Psoas muscle (tissue), 7 donors: ENCODE measurements at regions not wholly inside any gene's neighbourhood (a gene's known extent, or its start where the extent isn't known, plus 50 kb on each side); places are given as distances from the start of the nearest gene placed in this dataset.

Experiments used
- ATAC-seq, 4 donors: fragments of 200-7000 bp; cut with Tn5 transposase; one replicate each; pipeline ENCODE4 v1.9.1; 2020; ENCODE audit warnings: moderate library complexity in 3 of 4, mild to moderate bottlenecking in 2 of 4
- DNase-seq, 2 donors: peaks; one replicate each; pipeline ENCODE4 v3.0.0-alpha.2; 2020
- H3K27ac ChIP-seq: fragments of 200-600 bp; one replicate; pipeline ENCODE4 v1.8.0; 2022
- H3K27me3 ChIP-seq, 3 donors: fragments of 200-600 bp in 1 of 3; one replicate each; pipeline versions ENCODE4 v1.6.1 to v1.8.0; 2013 to 2022; ENCODE audit warnings: low read length in 2 of 3, mild to moderate bottlenecking in 2 of 3, moderate library complexity in 1 of 3; ENCODE audit not compliant: insufficient read depth in 3 of 3
- H3K36me3 ChIP-seq, 2 donors: fragments of 200-600 bp in 1 of 2; one replicate each; pipeline versions ENCODE4 v1.6.1 to v1.8.0; 2013 to 2022; ENCODE audit warnings: low read depth in 1 of 2, mild to moderate bottlenecking in 1 of 2, moderate library complexity in 1 of 2; ENCODE audit not compliant: insufficient read depth in 1 of 2
- H3K4me1 ChIP-seq: fragments of 200-600 bp; one replicate; pipeline ENCODE4 v1.8.0; 2022
- H3K4me3 ChIP-seq: fragments of 200-600 bp; one replicate; pipeline ENCODE4 v1.8.0; 2022; ENCODE audit warnings: mild to moderate bottlenecking
- H3K9me3 ChIP-seq: fragments of 200-600 bp; one replicate; pipeline ENCODE4 v1.8.0; 2022
- WGBS, 3 donors: extraction: QIAGEN DNeasy Blood & Tissue Kit; methylation state at CpG; one replicate each; pipeline versions ENCODE4 v1.1.6 to v1.1.7; 2013; 5-methylcytosine and 5-hydroxymethylcytosine counted together
- intact Hi-C, 2 donors: fragments of 100-400 bp; cut with DNase I; formaldehyde crosslinking; loops; one replicate each; pipeline versions ENCODE4 v1.11.0 to v1.14.2; 2022
- TF ChIP-seq, protein P1 (sequence below): fragments of 200-600 bp; IDR thresholded peaks from one replicate; pipeline ENCODE4 v1.8.0; 2022; ENCODE audit warnings: antibody characterized with exemption
- donor health status: healthy with polysubstance abuse.
- donor health status: DM: no; HTN: no; CAD: no; lungs with moderate emphysema.
- donor health status: Bipolar disorder and iron deficiency.
- donor health status: healthy.
- donor health status: DM: yes; HTN: yes; CAD: no.
- donor health status: DM: no; HTN: no; CAD: no.
- donor health status: DM: yes; HTN: yes; CAD: no.

DNA sequence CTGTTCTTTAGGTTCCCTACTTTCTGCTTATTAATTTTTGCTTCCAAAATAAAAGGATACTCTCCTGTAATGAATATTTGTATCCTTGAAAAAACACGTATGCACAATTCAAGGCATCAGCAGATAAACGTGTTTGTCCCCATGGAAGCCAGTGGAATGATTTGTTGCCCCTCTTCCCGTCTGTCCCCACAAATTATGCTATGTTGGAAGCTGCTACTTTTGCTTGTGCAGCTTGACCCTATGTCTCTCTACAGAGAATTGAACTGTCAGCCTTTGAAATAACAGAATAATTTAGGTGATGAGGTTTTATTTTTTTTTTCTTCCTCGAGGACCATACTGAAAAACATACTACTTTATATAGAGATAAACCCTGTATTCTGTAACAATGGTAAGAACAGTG is 401.5 kb upstream of the GOLIM4 start:
- DNase-seq (no peak), ATAC-seq (no peak)
- 30 to 36% (median 32%) methylated on average over 4 of the region's 4 CpGs for WGBS, 3 donors
- Histone ChIP-seq H3K4me1 (no peaks in the 10 kb centered on the region), H3K27me3 (no peaks in the 10 kb centered on the region), H3K27ac (no peak overlapping the region), H3K9me3 (no peaks in the 10 kb centered on the region), H3K36me3 (no peaks in the 10 kb centered on the region), H3K4me3 (no peak overlapping the region)
- intact Hi-C loops: no loop called here
- TF ChIP-seq, protein P1, sequence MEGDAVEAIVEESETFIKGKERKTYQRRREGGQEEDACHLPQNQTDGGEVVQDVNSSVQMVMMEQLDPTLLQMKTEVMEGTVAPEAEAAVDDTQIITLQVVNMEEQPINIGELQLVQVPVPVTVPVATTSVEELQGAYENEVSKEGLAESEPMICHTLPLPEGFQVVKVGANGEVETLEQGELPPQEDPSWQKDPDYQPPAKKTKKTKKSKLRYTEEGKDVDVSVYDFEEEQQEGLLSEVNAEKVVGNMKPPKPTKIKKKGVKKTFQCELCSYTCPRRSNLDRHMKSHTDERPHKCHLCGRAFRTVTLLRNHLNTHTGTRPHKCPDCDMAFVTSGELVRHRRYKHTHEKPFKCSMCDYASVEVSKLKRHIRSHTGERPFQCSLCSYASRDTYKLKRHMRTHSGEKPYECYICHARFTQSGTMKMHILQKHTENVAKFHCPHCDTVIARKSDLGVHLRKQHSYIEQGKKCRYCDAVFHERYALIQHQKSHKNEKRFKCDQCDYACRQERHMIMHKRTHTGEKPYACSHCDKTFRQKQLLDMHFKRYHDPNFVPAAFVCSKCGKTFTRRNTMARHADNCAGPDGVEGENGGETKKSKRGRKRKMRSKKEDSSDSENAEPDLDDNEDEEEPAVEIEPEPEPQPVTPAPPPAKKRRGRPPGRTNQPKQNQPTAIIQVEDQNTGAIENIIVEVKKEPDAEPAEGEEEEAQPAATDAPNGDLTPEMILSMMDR: no peak

DNA sequence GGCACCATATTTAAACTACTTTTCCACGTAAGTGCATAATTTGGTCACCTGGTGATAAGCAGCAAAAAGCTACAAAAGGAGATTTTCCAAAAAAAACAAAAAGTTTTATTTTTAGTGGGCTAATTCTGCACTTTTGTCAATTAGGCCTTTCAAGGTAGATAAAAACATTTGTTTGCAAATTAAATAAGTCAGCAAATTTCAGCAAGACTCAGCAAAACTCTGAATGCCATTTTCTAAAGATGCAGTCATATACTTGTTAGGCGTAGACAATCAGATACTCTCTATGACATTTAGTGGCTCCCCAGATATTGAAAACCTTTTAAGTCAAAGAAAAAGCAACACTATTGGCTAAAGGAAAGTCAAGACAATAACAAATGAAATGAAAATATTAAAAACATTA is 400.2 kb upstream of the GOLIM4 start:
- ATAC-seq (no peak), DNase-seq (no peak)
- H3K36me3 ChIP-seq: no peaks in the 10 kb centered on the region
- WGBS, 3 donors: 82 to 91% (median 87%) methylated on average over 2 of the region's 2 CpGs
- no peaks in the 10 kb centered on the region for H3K4me1 ChIP-seq
- H3K27ac ChIP-seq: no peak overlapping the region
- intact Hi-C loops: no loop called here
- TF ChIP-seq, protein P1: no peak
- H3K4me3 ChIP-seq: no peak overlapping the region
- H3K9me3 ChIP-seq: no peaks in the 10 kb centered on the region
- H3K27me3 ChIP-seq: no peaks in the 10 kb centered on the region

DNA sequence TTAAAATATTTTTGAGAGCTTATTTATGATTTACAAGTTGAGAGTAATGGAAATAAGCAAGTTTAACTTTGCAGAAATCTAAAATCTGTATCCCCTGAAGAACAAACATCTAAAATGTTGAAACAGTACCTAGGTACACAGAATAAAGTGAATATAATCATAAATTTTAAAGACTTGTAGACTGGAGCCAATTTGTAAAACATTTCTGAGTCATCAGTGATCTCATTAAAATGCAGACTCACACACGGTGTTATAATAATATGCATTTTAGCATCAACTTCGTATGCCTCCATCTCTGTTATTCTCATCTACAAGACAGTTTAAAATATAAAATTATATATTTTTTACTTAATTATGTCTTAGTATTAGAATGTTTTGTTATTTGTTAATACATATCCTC is 399.5 kb upstream of the GOLIM4 start:
- intact Hi-C loops: no loop called here
- TF ChIP-seq, protein P1: no peak
- ATAC-seq (no peak), DNase-seq (no peak)
- Histone ChIP-seq H3K36me3 (no peaks in the 10 kb centered on the region), H3K9me3 (no peaks in the 10 kb centered on the region), H3K4me1 (no peaks in the 10 kb centered on the region), H3K27me3 (no peaks in the 10 kb centered on the region), H3K4me3 (no peak overlapping the region), H3K27ac (no peak overlapping the region)
- WGBS, 3 donors: 73 to 81% (median 78%) methylated on average over 2 of the region's 2 CpGs

DNA sequence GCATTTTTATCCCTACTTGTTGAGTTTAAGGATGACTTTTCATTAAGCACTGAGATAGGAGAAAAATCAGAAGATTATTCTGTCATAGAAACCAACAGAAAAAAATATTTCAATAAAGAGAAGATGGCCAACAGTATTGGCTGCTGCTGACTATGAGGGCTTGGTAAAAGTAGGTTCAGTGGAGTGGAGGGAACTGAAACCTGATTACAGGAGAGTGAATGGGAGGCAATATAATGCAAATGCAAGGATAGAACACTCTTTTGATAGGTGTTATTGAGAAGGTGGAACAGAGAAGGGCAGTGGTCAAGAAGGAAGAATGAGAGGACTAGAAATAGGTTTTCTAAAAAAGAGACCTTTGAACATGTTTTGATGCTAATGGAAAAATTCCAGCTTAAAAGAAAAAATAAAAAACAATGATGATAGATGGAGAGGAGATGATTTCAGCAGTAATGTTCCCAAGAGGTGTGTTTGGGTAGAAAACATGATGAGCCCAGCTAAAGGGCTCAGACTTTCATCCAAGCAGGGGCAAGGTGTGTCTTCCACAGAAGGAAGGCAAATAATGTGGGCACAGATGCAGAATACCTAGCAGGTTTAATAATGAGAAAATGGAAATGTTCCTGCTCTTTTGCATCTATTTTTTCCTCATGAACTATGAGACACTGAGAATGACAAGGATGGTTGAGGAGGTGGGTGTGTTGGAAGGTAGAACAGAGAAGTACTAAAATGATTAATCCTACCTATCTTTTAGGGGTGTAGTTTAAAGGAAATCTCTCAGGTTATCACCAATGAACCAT is 397.9 kb upstream of the GOLIM4 start:
- DNase-seq: no peak
- Histone ChIP-seq H3K36me3 (no peaks in the 10 kb centered on the region), H3K4me3 (no peak overlapping the region), H3K27ac (no peak overlapping the region), H3K27me3 (no peaks in the 10 kb centered on the region), H3K9me3 (no peaks in the 10 kb centered on the region), H3K4me1 (no peaks in the 10 kb centered on the region)
- intact Hi-C loops: no loop called here
- no peak for ATAC-seq
- TF ChIP-seq, protein P1: no peak

DNA sequence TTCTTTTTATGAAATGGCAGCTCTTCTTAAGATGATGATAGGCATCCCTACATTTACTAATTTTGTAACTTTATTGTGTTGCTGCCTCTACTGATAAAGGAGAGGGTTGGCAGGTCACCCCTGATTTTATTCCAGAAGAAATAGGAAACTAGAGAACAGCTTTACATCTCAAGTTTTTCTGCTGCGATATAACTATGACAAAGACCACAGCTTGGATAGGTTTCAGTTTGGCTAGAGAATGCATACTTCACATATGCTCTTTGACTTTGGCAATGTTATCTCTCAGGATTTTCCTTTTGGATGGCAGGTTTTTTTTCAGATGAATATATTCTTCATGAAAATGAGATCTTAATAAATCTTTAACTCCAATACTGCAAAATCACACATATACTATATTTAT is 395.3 kb upstream of the GOLIM4 start:
- 36 to 53% (median 46%) methylated on average over 1 of the region's 1 CpG for WGBS, 3 donors
- H3K4me3 ChIP-seq: no peak overlapping the region
- no peaks in the 10 kb centered on the region for H3K4me1 ChIP-seq
- H3K9me3 ChIP-seq: no peaks in the 10 kb centered on the region
- TF ChIP-seq, protein P1: no peak
- ATAC-seq: no peak
- no peaks in the 10 kb centered on the region for H3K36me3 ChIP-seq
- intact Hi-C loops: no loop called here
- no peak overlapping the region for H3K27ac ChIP-seq
- DNase-seq: no peak
- no peaks in the 10 kb centered on the region for H3K27me3 ChIP-seq
